ENCODE measurements at regions not wholly inside any gene's neighbourhood (a gene's known extent, or its start where the extent isn't known, plus 50 kb on each side); places are given as distances from the start of the nearest gene placed in this dataset.
"Not testable (repeated sequence)": the region's sequence is repeated elsewhere in the genome, so short reads cannot be mapped to it uniquely, and the experiment has no call there.

DNA sequence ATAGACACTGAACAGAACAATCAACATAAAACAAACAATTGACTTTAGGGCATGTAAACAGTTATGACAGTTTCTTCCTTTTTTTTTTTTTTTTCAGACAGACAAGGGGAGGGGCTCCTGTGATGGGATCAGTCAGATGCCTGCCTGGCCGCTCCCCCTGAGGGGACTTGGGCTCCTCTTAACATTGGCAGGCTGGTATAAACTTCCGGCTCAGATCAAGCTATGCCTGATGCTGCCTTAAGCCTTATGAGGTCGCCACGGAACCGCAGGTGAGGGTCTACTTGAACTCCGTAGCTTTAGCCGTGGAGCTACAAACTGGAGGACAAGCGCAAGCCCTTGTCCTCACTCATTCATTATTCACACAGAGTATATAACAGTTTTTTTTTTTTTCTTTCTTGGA, 115.8 kb downstream of the UNC93B1 start:
- WGBS (ENCODE audit: insufficient coverage) = 92% methylated on average over 2 of the region's 8 CpGs
- H3K27me3 Mint-ChIP-seq = peaks cover 36% of the 10 kb centered on the region

GRCh38 chr11:67886672-67887071, 117.2 kb downstream of the UNC93B1 start:
- CTCF ChIA-PET; ATAC-seq (ENCODE audit: low read depth); H3K27me3 ChIP-seq (replicated peaks in 1 of 4; ENCODE audit: control extremely low read depth in 1 of 4, control insufficient read depth in 3 of 4, insufficient read depth in 4 of 4, low read length in 3 of 4); H3K27ac ChIP-seq (ENCODE audit: low read length in 2 of 2); DNase-seq; H3K4me2 ChIP-seq (replicated peaks; ENCODE audit: low read depth, low read length, poor library complexity, severe bottlenecking); H3K4me3 Mint-ChIP-seq; H3K27ac Mint-ChIP-seq; H3K79me2 ChIP-seq (ENCODE audit: control insufficient read depth, insufficient read depth, low read length); H3K9ac ChIP-seq (ENCODE audit: low read length); H3K36me3 ChIP-seq (replicated peaks in 1 of 2; ENCODE audit: control extremely low read depth in 1 of 2, control insufficient read depth in 1 of 2, extremely low read depth in 1 of 2, insufficient read depth in 2 of 2, low read length in 1 of 2); H3K9me3 Mint-ChIP-seq (ENCODE audit: insufficient read depth); H3K4me3 ChIP-seq (ENCODE audit: control extremely low read depth in 1 of 5, extremely low read depth in 1 of 5, insufficient read depth in 1 of 5, low read depth in 2 of 5, low read length in 4 of 5); H3K4me1 Mint-ChIP-seq; H4K20me1 ChIP-seq (ENCODE audit: control insufficient read depth, insufficient read depth, low read length, poor library complexity, severe bottlenecking); POLR2A ChIA-PET; H3K4me1 ChIP-seq (ENCODE audit: control insufficient read depth in 2 of 2, insufficient read depth in 2 of 2, low read length in 2 of 2); H2AFZ ChIP-seq (ENCODE audit: insufficient read depth, low read depth, low read length, poor library complexity, severe bottlenecking); intact Hi-C loops (cut with micrococcal nuclease); H3K9me3 ChIP-seq (ENCODE audit: control extremely low read depth in 1 of 3, control insufficient read depth in 2 of 3, insufficient read depth in 1 of 3, low read length in 2 of 3): not testable (repeated sequence)
- H3K27me3 Mint-ChIP-seq = peaks cover 42% of the 10 kb centered on the region
- WGBS (ENCODE audit: insufficient coverage) = 80% methylated on average over 4 of the region's 6 CpGs

More for the DNA sequence above, 115.8 kb downstream of the UNC93B1 start:
- H3K9me3 Mint-ChIP-seq (ENCODE audit: insufficient read depth); DNase-seq; intact Hi-C loops (cut with micrococcal nuclease); CTCF ChIA-PET; H3K4me1 ChIP-seq (ENCODE audit: control insufficient read depth in 2 of 2, insufficient read depth in 2 of 2, low read length in 2 of 2); POLR2A ChIA-PET; H3K4me3 Mint-ChIP-seq; H3K9ac ChIP-seq (ENCODE audit: low read length); H3K4me1 Mint-ChIP-seq; H3K4me2 ChIP-seq (replicated peaks; ENCODE audit: low read depth, low read length, poor library complexity, severe bottlenecking); H3K27ac Mint-ChIP-seq; H2AFZ ChIP-seq (ENCODE audit: insufficient read depth, low read depth, low read length, poor library complexity, severe bottlenecking); H3K79me2 ChIP-seq (ENCODE audit: control insufficient read depth, insufficient read depth, low read length); ATAC-seq (ENCODE audit: low read depth); H3K27me3 ChIP-seq (replicated peaks in 1 of 4; ENCODE audit: control extremely low read depth in 1 of 4, control insufficient read depth in 3 of 4, insufficient read depth in 4 of 4, low read length in 3 of 4); H4K20me1 ChIP-seq (ENCODE audit: control insufficient read depth, insufficient read depth, low read length, poor library complexity, severe bottlenecking); H3K27ac ChIP-seq (ENCODE audit: low read length in 2 of 2); H3K4me3 ChIP-seq (ENCODE audit: control extremely low read depth in 1 of 5, extremely low read depth in 1 of 5, insufficient read depth in 1 of 5, low read depth in 2 of 5, low read length in 4 of 5); H3K36me3 ChIP-seq (replicated peaks in 1 of 2; ENCODE audit: control extremely low read depth in 1 of 2, control insufficient read depth in 1 of 2, extremely low read depth in 1 of 2, insufficient read depth in 2 of 2, low read length in 1 of 2); H3K9me3 ChIP-seq (ENCODE audit: control extremely low read depth in 1 of 3, control insufficient read depth in 2 of 3, insufficient read depth in 1 of 3, low read length in 2 of 3): not testable (repeated sequence)

DNA sequence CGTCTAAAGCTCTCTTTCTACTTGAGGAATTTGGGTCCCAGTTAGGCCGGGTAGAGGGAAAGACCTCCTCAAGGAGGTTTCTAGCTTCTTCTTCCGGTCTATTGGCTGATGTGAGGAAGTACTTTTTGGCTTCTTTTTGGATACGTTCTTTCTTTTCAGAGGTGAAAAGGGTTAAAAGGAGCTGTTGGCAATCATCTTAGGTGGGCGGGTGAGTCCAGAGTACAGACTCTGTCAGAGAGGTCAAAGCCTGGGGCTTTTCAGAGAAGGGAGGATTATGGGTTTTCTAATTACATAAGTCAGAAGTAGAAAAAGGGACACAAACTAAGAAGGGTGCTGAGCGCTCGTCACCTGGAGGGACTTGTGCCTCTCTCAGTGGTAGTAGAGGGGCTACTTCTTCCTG, 117.7 kb downstream of the UNC93B1 start:
- H3K27me3 ChIP-seq (replicated peaks in 1 of 4; ENCODE audit: control extremely low read depth in 1 of 4, control insufficient read depth in 3 of 4, insufficient read depth in 4 of 4, low read length in 3 of 4); POLR2A ChIA-PET; H4K20me1 ChIP-seq (ENCODE audit: control insufficient read depth, insufficient read depth, low read length, poor library complexity, severe bottlenecking); H3K4me2 ChIP-seq (replicated peaks; ENCODE audit: low read depth, low read length, poor library complexity, severe bottlenecking); H3K4me3 Mint-ChIP-seq; DNase-seq; CTCF ChIA-PET; H3K4me3 ChIP-seq (ENCODE audit: control extremely low read depth in 1 of 5, extremely low read depth in 1 of 5, insufficient read depth in 1 of 5, low read depth in 2 of 5, low read length in 4 of 5); H3K9me3 ChIP-seq (ENCODE audit: control extremely low read depth in 1 of 3, control insufficient read depth in 2 of 3, insufficient read depth in 1 of 3, low read length in 2 of 3); intact Hi-C loops (cut with micrococcal nuclease); H3K27ac ChIP-seq (ENCODE audit: low read length in 2 of 2); H3K36me3 ChIP-seq (replicated peaks in 1 of 2; ENCODE audit: control extremely low read depth in 1 of 2, control insufficient read depth in 1 of 2, extremely low read depth in 1 of 2, insufficient read depth in 2 of 2, low read length in 1 of 2); H3K79me2 ChIP-seq (ENCODE audit: control insufficient read depth, insufficient read depth, low read length); H3K4me1 Mint-ChIP-seq; H3K27ac Mint-ChIP-seq; H3K9me3 Mint-ChIP-seq (ENCODE audit: insufficient read depth); H3K4me1 ChIP-seq (ENCODE audit: control insufficient read depth in 2 of 2, insufficient read depth in 2 of 2, low read length in 2 of 2); H3K9ac ChIP-seq (ENCODE audit: low read length); H2AFZ ChIP-seq (ENCODE audit: insufficient read depth, low read depth, low read length, poor library complexity, severe bottlenecking); ATAC-seq (ENCODE audit: low read depth): not testable (repeated sequence)
- WGBS (ENCODE audit: insufficient coverage) = no CpG with 5 or more reads among the region's 7 CpGs
- peaks cover 44% of the 10 kb centered on the region for H3K27me3 Mint-ChIP-seq

GRCh38 chr11:67885574-67885973, 118.3 kb downstream of the UNC93B1 start:
- DNase-seq; H3K4me3 ChIP-seq (ENCODE audit: control extremely low read depth in 1 of 5, extremely low read depth in 1 of 5, insufficient read depth in 1 of 5, low read depth in 2 of 5, low read length in 4 of 5); intact Hi-C loops (cut with micrococcal nuclease); H3K79me2 ChIP-seq (ENCODE audit: control insufficient read depth, insufficient read depth, low read length); H3K9me3 Mint-ChIP-seq (ENCODE audit: insufficient read depth); H3K4me2 ChIP-seq (replicated peaks; ENCODE audit: low read depth, low read length, poor library complexity, severe bottlenecking); CTCF ChIA-PET; H3K27ac ChIP-seq (ENCODE audit: low read length in 2 of 2); H3K9me3 ChIP-seq (ENCODE audit: control extremely low read depth in 1 of 3, control insufficient read depth in 2 of 3, insufficient read depth in 1 of 3, low read length in 2 of 3); ATAC-seq (ENCODE audit: low read depth); H4K20me1 ChIP-seq (ENCODE audit: control insufficient read depth, insufficient read depth, low read length, poor library complexity, severe bottlenecking); H2AFZ ChIP-seq (ENCODE audit: insufficient read depth, low read depth, low read length, poor library complexity, severe bottlenecking); H3K27me3 ChIP-seq (replicated peaks in 1 of 4; ENCODE audit: control extremely low read depth in 1 of 4, control insufficient read depth in 3 of 4, insufficient read depth in 4 of 4, low read length in 3 of 4); H3K36me3 ChIP-seq (replicated peaks in 1 of 2; ENCODE audit: control extremely low read depth in 1 of 2, control insufficient read depth in 1 of 2, extremely low read depth in 1 of 2, insufficient read depth in 2 of 2, low read length in 1 of 2); H3K4me1 Mint-ChIP-seq; POLR2A ChIA-PET; H3K4me3 Mint-ChIP-seq; H3K9ac ChIP-seq (ENCODE audit: low read length); H3K4me1 ChIP-seq (ENCODE audit: control insufficient read depth in 2 of 2, insufficient read depth in 2 of 2, low read length in 2 of 2); H3K27ac Mint-ChIP-seq: not testable (repeated sequence)
- WGBS (ENCODE audit: insufficient coverage) = 100% methylated on average over 1 of the region's 3 CpGs
- peaks cover 41% of the 10 kb centered on the region for H3K27me3 Mint-ChIP-seq
